GM12878 (cell line): ENCODE measurements at regions not wholly inside any gene's neighbourhood (a gene's known extent, or its start where the extent isn't known, plus 50 kb on each side); places are given as distances from the start of the nearest gene placed in this dataset.

Source experiments
- ATAC-seq: fragments of 200-7000 bp; cut with Tn5 transposase; 3 replicates; pipeline ENCODE4 v1.9.1; 2020; ENCODE audit warnings: mild to moderate bottlenecking, moderate library complexity
- BruUV-seq: library from RNA; stranded (reverse); fragments of 400-500 nt; replicated peaks from 2 replicates; lab custom pipeline; 2021; lab: Mats Ljungman, UMichigan
- CTCF ChIA-PET: fragments of 300-600 bp; sonication (Branson Sonifier 250); formaldehyde crosslinking; extraction: SDS; loops from one replicate; lab custom pipeline; 2021; ENCODE audit warnings: inconsistent platforms; lab: Yijun Ruan, JAX
- POLR2A ChIA-PET: fragments of 350-600 bp; formaldehyde crosslinking; extraction: SDS; loops from one replicate; lab custom pipeline; 2021; ENCODE audit warnings: inconsistent platforms; lab: Charles Lee
- RAD21 ChIA-PET: fragments of 300-600 bp; sonication (Branson Sonifier 250); formaldehyde crosslinking; loops from one replicate; lab custom pipeline; 2023; ENCODE audit warnings: antibody characterized with exemption; ENCODE audit not compliant: unreplicated experiment; lab: Charles Lee
- SMC1A ChIA-PET: fragments of 300-600 bp; sonication (Branson Sonifier 250); formaldehyde crosslinking; loops from one replicate; lab custom pipeline; 2023; ENCODE audit not compliant: unreplicated experiment, uncharacterized antibody; lab: Charles Lee
- DNase-seq: peaks from one replicate; pipeline ENCODE4 v3.0.0-alpha.2; 2011; ENCODE audit warnings: low read depth, low spot score
- FAIRE-seq: peaks from 3 replicates; lab custom pipeline; 2011; peaks lifted over from hg19 to GRCh38; lab: Jason Lieb, UNC
- H2AFZ ChIP-seq: 2 replicates; pipeline ENCODE4 v1.6.0; 2011; ENCODE audit warnings: low read depth, low read length, control low read depth; ENCODE audit not compliant: control insufficient read depth
- H3K27ac ChIP-seq: 2 replicates; pipeline ENCODE4 v1.5.1; 2011; ENCODE audit warnings: control low read depth; ENCODE audit not compliant: control insufficient read depth, insufficient read depth
- H3K27me3 ChIP-seq, 2 experiments: replicated peaks in 1 of 2; 2 replicates each; pipeline versions ENCODE4 v1.6.0 to v1.6.1; 2011; ENCODE audit warnings: low read length in 1 of 2; ENCODE audit not compliant: control insufficient read depth in 2 of 2, insufficient read depth in 2 of 2
- H3K36me3 ChIP-seq, 2 experiments: 2 replicates each; pipeline ENCODE4 v1.5.1; 2011; ENCODE audit warnings: low read length in 1 of 2; ENCODE audit not compliant: control insufficient read depth in 2 of 2, insufficient read depth in 2 of 2
- H3K4me1 ChIP-seq: 2 replicates; pipeline ENCODE4 v1.6.1; 2011; ENCODE audit warnings: mild to moderate bottlenecking, low read length, moderate library complexity, mixed read lengths; ENCODE audit not compliant: control insufficient read depth, insufficient read depth
- H3K4me2 ChIP-seq: 2 replicates; pipeline ENCODE4 v1.6.0; 2011; ENCODE audit warnings: control low read depth; ENCODE audit not compliant: control insufficient read depth, insufficient read depth
- H3K4me3 ChIP-seq: fragments of 200-600 bp; sonication (generic); 2 replicates; pipeline ENCODE4 v1.5.1; 2016
- H3K79me2 ChIP-seq: 2 replicates; pipeline ENCODE4 v1.6.0; 2011; ENCODE audit warnings: low read length; ENCODE audit not compliant: control insufficient read depth, insufficient read depth
- H3K9ac ChIP-seq: 2 replicates; pipeline ENCODE4 v1.8.0; 2011; ENCODE audit warnings: low read length, control low read depth, mixed read lengths; ENCODE audit not compliant: control insufficient read depth, insufficient read depth
- H3K9me3 ChIP-seq: replicated peaks from 3 replicates; pipeline ENCODE4 v1.5.1; 2011; ENCODE audit warnings: mild to moderate bottlenecking, low read length; ENCODE audit not compliant: control insufficient read depth, insufficient read depth
- H4K20me1 ChIP-seq: 2 replicates; pipeline ENCODE4 v1.6.0; 2011; ENCODE audit not compliant: control insufficient read depth, insufficient read depth
- ATF2 ChIP-seq: IDR thresholded peaks from 2 replicates; pipeline ENCODE4 v1.6.1; 2012; ENCODE audit warnings: low read length, inconsistent platforms
- CHD4 ChIP-seq: fragments of 200-600 bp; sonication (generic); IDR thresholded peaks from 2 replicates; pipeline ENCODE4 v1.6.1; 2016; ENCODE audit warnings: mild to moderate bottlenecking
- EED ChIP-seq: sonication (generic); IDR thresholded peaks from 2 replicates; pipeline ENCODE4 v1.6.1; 2016; ENCODE audit warnings: antibody characterized with exemption, low read depth
- MAX ChIP-seq: IDR thresholded peaks from 2 replicates; pipeline ENCODE4 v1.6.1; 2012; ENCODE audit warnings: low read depth, low read length, improper control_type of control experiment
- MEF2B ChIP-seq: fragments of 450-650 bp; IDR thresholded peaks from 2 replicates; pipeline ENCODE4 v1.6.1; 2018; ENCODE audit warnings: mild to moderate bottlenecking, moderate library complexity; ENCODE audit not compliant: partially characterized antibody, poor library complexity, severe bottlenecking
- PAX5 ChIP-seq: IDR thresholded peaks from 2 replicates; pipeline ENCODE4 v1.6.1; 2011; ENCODE audit warnings: low read depth, low read length, borderline replicate concordance
- TAF1 ChIP-seq: IDR thresholded peaks from 2 replicates; pipeline ENCODE4 v1.6.1; 2011; ENCODE audit warnings: mild to moderate bottlenecking, low read depth, low read length, borderline replicate concordance
- YY1 ChIP-seq: IDR thresholded peaks from 2 replicates; pipeline ENCODE4 v1.6.1; 2011; ENCODE audit warnings: low read depth, mild to moderate bottlenecking, low read length
- WGBS: methylation state at CpG from one replicate; pipeline ENCODE4 v1.1.6; 2016; ENCODE audit warnings: low lambda C conversion rate; ENCODE audit not compliant: insufficient replicate concordance, insufficient coverage; ENCODE audit errors: missing lambda C conversion rate; 5-methylcytosine and 5-hydroxymethylcytosine counted together
- in situ Hi-C: fragments of 300-500 bp; cut with MboI; formaldehyde crosslinking; loops from 9 replicates; pipeline ENCODE4 v1.14.3; 2018; ENCODE audit warnings: mixed read lengths
- intact Hi-C: fragments of 100-400 bp; cut with micrococcal nuclease; formaldehyde crosslinking; loops from one replicate; pipeline ENCODE4 v1.14.2; 2022; ENCODE audit not compliant: unreplicated experiment
- TF ChIP-seq, protein P1 (sequence below): fragments of 450-650 bp; IDR thresholded peaks from 2 replicates; pipeline ENCODE4 v1.6.1; 2017; ENCODE audit warnings: mild to moderate bottlenecking

DNA sequence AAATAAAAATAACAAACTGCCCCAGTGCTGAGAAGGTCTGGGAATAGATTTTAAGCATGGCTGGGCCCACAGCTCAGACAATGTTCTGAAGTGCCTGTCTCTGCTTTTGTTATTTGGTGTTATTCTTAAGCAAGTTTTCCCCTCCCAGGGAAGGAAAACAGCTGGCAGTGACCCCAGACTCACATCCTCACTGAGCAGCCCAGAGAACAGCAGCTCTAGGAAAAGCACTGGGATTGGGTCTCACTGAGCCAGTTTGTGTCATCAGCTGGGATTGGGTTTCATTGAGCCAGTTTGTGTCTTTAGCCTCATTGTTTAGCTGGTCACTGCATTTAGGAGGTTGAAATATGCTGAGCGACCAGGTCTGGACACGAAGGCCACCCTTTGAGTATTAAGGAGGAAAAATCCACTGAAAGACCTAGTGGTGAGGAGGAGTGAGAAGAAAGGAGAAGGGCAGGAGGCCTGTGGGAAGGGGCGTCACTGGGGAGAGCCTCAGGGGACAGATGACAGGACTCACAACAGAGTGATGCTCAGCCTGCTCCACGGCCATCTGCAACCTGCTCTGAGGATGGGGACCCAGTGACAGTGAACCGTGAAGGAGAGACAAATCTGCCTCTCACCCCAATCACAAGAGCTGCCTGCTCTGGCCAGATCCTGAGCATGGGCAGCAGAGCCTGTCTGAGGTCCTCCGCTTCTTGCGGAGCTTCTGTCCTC is 103.8 kb downstream of the TOMM20 start:
- H3K9ac ChIP-seq, result peak overlapping the region; percentile 17
- ChIA-PET POLR2A (interaction anchor here (0.9 to 2.3 kb wide), 5 partner anchors 9 to 48 kb away, joined by 3 to 17 read pairs (median 9); no protein-coding TSS in a partner anchor), RAD21 (interaction anchor here (0.6 to 4.0 kb wide), 13 partner anchors 9 to 412 kb away, joined by 3 to 31 read pairs (median 4); no protein-coding TSS in a partner anchor), CTCF (interaction anchor here (0.8 to 2.9 kb wide), 10 partner anchors 9 to 59 kb away, joined by 3 to 13 read pairs (median 4); no protein-coding TSS in a partner anchor), SMC1A (interaction anchor here (0.6 to 11.0 kb wide), 17 partner anchors 7 to 525 kb away, joined by 3 to 125 read pairs (median 5); no protein-coding TSS in a partner anchor)
- peaks cover 4% of the 10 kb centered on the region; the same call in 2 of the 3 replicates for H3K9me3 ChIP-seq
- FAIRE-seq (peak; percentile 66), ATAC-seq (peak; percentile 23), DNase-seq (no peak)
- H3K79me2 ChIP-seq, result no peaks in the 10 kb centered on the region
- 28% methylated on average over 7 of the region's 7 CpGs for WGBS
- in situ Hi-C loops, result loop anchor here (5.0 kb wide), 1 partner anchor 47 kb away; no protein-coding TSS in a partner anchor
- no peaks in the 10 kb centered on the region for H4K20me1 ChIP-seq
- peaks cover 37% of the 10 kb centered on the region for H3K4me1 ChIP-seq
- no TSS peak for BruUV-seq
- intact Hi-C loops, result loop anchor here (1.0 kb wide), 1 partner anchor 50 kb away; no protein-coding TSS in a partner anchor
- H2AFZ ChIP-seq, result peak overlapping the region; percentile 3
- peak overlapping the region; percentile 75 for H3K27ac ChIP-seq
- TF ChIP-seq EED (peak; percentile 56), MEF2B (peak; percentile 56), YY1 (0 out of 2 replicates have a peak, but pooled peaks have one; percentile 6), TAF1 (peak; percentile 38; the same call in 1 of the 2 replicates), ATF2 (0 out of 2 replicates have a peak, but pooled peaks have one; percentile 6), PAX5 (peak; percentile 44; the same call in 1 of the 2 replicates), CHD4 (no peak), MAX (no peak)
- TF ChIP-seq, protein P1, sequence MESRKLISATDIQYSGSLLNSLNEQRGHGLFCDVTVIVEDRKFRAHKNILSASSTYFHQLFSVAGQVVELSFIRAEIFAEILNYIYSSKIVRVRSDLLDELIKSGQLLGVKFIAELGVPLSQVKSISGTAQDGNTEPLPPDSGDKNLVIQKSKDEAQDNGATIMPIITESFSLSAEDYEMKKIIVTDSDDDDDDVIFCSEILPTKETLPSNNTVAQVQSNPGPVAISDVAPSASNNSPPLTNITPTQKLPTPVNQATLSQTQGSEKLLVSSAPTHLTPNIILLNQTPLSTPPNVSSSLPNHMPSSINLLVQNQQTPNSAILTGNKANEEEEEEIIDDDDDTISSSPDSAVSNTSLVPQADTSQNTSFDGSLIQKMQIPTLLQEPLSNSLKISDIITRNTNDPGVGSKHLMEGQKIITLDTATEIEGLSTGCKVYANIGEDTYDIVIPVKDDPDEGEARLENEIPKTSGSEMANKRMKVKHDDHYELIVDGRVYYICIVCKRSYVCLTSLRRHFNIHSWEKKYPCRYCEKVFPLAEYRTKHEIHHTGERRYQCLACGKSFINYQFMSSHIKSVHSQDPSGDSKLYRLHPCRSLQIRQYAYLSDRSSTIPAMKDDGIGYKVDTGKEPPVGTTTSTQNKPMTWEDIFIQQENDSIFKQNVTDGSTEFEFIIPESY, result no peak
- no peaks in the 10 kb centered on the region for H3K27me3 ChIP-seq
- no peaks in the 10 kb centered on the region for H3K36me3 ChIP-seq
- peak overlapping the region; percentile 1 for H3K4me2 ChIP-seq
- no peak overlapping the region for H3K4me3 ChIP-seq
